Cardiac muscle cell (in vitro differentiated cells and primary cell): ENCODE measurements at regions not wholly inside any gene's neighbourhood (a gene's known extent, or its start where the extent isn't known, plus 50 kb on each side); places are given as distances from the start of the nearest gene placed in this dataset.

ENCODE experiments used
- DNase-seq, 2 donors: peaks; one replicate each; pipeline versions ENCODE4 v3.0.0 to v3.0.0-alpha.2; 2010 to 2017; ENCODE audit warnings: low read depth in 1 of 2, low spot score in 1 of 2
- H3K27ac ChIP-seq: fragments of 200-600 bp; sonication (generic); 2 replicates; pipeline ENCODE4 v1.5.1; 2016
- H3K27me3 ChIP-seq: fragments of 200-600 bp; sonication (generic); 2 replicates; pipeline ENCODE4 v1.6.0; 2016; ENCODE audit warnings: control low read depth
- H3K36me3 ChIP-seq: fragments of 200-600 bp; sonication (generic); 2 replicates; pipeline ENCODE4 v1.5.1; 2016; ENCODE audit warnings: control low read depth
- H3K4me1 ChIP-seq: fragments of 200-600 bp; sonication (generic); 2 replicates; pipeline ENCODE4 v1.8.1; 2017; ENCODE audit warnings: low read depth, mild to moderate bottlenecking, mixed run types
- H3K4me3 ChIP-seq: fragments of 200-600 bp; sonication (generic); 2 replicates; pipeline ENCODE4 v1.5.1; 2016; ENCODE audit warnings: mild to moderate bottlenecking
- H3K9me3 ChIP-seq: fragments of 200-600 bp; sonication (generic); 2 replicates; pipeline ENCODE4 v1.5.1; 2017; ENCODE audit warnings: low read depth, mild to moderate bottlenecking, control low read depth
- TF ChIP-seq, protein P1 (sequence below): IDR thresholded peaks from 2 replicates; pipeline ENCODE4 v1.5.1; 2012; ENCODE audit warnings: low read depth, mild to moderate bottlenecking, low read length

DNA sequence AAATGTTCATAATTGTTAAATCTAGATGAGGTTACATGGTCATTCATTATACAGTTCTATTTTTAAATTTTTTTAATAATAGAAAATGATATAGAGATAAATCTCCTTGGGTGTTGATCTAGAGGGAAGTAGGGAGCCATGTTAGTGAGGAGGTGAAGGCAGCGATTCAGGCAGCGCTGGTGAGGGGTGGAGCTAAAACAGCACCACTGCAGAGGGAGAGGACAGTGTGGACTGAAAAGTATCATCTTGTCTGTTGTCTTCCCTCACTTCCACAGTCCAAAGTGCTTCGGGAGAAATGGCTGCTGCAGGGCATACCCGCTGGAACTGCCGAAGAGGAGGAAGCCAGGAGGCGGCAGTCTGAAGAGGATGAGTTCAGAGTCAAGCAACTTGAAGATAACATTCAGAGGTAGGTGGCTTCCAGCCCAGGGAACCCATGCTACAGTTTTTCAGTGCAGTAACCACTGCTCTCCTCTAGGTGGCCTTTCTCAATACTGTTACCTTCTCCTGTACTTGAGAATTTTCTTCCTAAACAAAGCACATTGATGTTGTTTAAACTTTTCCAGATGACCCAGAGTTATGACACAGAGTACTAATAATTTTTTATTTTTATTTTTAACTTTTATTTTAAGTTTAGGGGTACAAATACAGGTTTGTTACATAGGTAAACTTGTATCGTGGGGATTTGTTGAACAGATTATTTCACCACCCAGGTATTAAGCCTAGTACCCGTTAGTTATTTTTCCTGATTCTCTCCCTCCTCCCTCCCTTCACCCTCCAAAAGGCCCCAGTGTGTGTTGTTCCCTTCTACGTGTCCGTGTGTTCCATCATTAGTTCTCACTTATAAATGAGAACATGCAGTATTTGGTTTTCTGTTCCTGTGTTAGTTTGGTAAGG lies 100.5 kb downstream of the PALM2AKAP2 start:
- no peak overlapping the region for H3K27ac ChIP-seq
- H3K4me3 ChIP-seq = no peak overlapping the region
- peaks cover 18% of the 10 kb centered on the region for H3K36me3 ChIP-seq
- H3K9me3 ChIP-seq = no peaks in the 10 kb centered on the region
- H3K27me3 ChIP-seq = no peaks in the 10 kb centered on the region
- H3K4me1 ChIP-seq = peaks cover 8% of the 10 kb centered on the region
- peak in 1 of 2 donors; percentile 60 for DNase-seq
- TF ChIP-seq, protein P1, sequence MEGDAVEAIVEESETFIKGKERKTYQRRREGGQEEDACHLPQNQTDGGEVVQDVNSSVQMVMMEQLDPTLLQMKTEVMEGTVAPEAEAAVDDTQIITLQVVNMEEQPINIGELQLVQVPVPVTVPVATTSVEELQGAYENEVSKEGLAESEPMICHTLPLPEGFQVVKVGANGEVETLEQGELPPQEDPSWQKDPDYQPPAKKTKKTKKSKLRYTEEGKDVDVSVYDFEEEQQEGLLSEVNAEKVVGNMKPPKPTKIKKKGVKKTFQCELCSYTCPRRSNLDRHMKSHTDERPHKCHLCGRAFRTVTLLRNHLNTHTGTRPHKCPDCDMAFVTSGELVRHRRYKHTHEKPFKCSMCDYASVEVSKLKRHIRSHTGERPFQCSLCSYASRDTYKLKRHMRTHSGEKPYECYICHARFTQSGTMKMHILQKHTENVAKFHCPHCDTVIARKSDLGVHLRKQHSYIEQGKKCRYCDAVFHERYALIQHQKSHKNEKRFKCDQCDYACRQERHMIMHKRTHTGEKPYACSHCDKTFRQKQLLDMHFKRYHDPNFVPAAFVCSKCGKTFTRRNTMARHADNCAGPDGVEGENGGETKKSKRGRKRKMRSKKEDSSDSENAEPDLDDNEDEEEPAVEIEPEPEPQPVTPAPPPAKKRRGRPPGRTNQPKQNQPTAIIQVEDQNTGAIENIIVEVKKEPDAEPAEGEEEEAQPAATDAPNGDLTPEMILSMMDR = peak; percentile 74

DNA sequence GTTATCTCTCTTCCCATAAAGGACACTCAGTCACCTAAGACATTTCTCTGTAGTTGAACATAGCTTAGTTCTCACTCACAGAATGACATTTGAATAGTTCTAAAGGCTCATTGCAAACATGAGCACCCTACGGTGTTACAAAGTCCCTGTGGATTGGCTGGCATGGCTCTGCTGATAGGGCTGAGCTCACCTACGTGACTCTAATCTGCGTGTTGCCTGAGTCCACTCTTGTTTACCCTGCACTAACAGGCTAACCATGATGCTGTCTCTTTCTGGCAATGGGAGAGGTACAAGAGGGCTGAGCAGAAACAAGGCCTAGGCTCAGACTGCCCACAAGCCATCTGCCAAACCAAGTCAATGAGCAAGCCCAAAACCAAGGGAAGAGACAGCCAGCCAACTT lies 103.6 kb downstream of the PALM2AKAP2 start:
- TF ChIP-seq, protein P1 = no peak
- peaks cover 25% of the 10 kb centered on the region for H3K4me1 ChIP-seq
- H3K27me3 ChIP-seq = no peaks in the 10 kb centered on the region
- DNase-seq = no peak
- H3K36me3 ChIP-seq = peaks cover 13% of the 10 kb centered on the region
- H3K9me3 ChIP-seq = no peaks in the 10 kb centered on the region
- no peak overlapping the region for H3K4me3 ChIP-seq
- peak overlapping the region; percentile 73 for H3K27ac ChIP-seq

DNA sequence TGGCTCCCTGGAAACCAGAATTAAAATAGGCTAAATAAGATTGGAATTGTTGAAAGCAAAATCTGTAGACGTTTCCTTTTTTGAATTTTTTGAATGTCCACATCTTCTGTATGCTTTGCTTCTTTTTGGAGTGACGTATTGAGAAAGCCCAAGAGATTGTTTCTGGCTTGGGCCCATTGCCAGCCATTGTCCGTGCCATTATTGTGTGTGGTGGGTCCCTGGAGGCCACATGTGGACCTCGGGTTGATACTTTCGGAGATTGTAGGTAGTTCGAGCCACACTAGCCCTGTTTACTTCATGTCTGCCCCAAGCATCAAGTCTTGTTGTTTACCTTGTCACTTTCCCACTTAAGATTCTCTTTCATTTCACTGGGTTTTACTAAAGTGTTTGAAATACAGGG lies 106.0 kb downstream of the PALM2AKAP2 start:
- peak overlapping the region; percentile 74 for H3K27ac ChIP-seq
- peaks cover 13% of the 10 kb centered on the region for H3K36me3 ChIP-seq
- no peak overlapping the region for H3K4me3 ChIP-seq
- no peaks in the 10 kb centered on the region for H3K9me3 ChIP-seq
- no peaks in the 10 kb centered on the region for H3K27me3 ChIP-seq
- TF ChIP-seq, protein P1 = no peak
- H3K4me1 ChIP-seq = peaks cover 25% of the 10 kb centered on the region
- DNase-seq = peak in 1 of 2 donors; percentile 72

DNA sequence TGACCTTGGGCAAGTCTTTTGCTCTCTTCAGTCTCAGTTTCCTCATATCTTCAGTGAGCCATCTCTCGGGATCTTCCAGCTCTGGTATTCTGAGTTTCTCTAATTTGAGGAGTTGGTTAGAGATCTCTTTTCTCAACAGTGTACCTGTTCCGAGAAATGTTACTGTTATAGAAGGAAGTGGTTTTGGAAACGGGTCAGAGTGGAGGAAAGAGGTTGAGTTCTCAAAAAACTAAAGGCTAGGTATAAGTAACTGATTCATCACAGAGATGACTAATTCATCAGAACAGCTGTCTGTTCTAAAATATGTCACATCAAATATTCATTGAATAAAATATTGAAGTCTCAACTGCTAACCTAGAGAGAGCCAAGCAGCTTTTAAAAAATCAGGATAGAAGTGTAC lies 106.6 kb downstream of the PALM2AKAP2 start:
- no peak for DNase-seq
- no peaks in the 10 kb centered on the region for H3K9me3 ChIP-seq
- H3K27me3 ChIP-seq = no peaks in the 10 kb centered on the region
- H3K4me3 ChIP-seq = no peak overlapping the region
- TF ChIP-seq, protein P1 = no peak
- H3K27ac ChIP-seq = peak overlapping the region; percentile 74
- H3K36me3 ChIP-seq = peaks cover 13% of the 10 kb centered on the region
- peaks cover 25% of the 10 kb centered on the region for H3K4me1 ChIP-seq

GRCh38 chr9:109887079-109887478 lies 107.1 kb downstream of the PALM2AKAP2 start:
- no peak overlapping the region for H3K4me3 ChIP-seq
- TF ChIP-seq, protein P1 = no peak
- peak in 1 of 2 donors; percentile 52 for DNase-seq
- H3K4me1 ChIP-seq = peaks cover 25% of the 10 kb centered on the region
- no peaks in the 10 kb centered on the region for H3K9me3 ChIP-seq
- peaks cover 11% of the 10 kb centered on the region for H3K36me3 ChIP-seq
- peak overlapping the region; percentile 74 for H3K27ac ChIP-seq
- no peaks in the 10 kb centered on the region for H3K27me3 ChIP-seq
